SU-DHL-6 (cell line): ENCODE measurements at regions not wholly inside any gene's neighbourhood (a gene's known extent, or its start where the extent isn't known, plus 50 kb on each side); places are given as distances from the start of the nearest gene placed in this dataset.

ENCODE experiments used
- CTCF ChIP-seq: fragments of 200-600 bp; sonication (generic); IDR thresholded peaks from one replicate; pipeline ENCODE4 v1.5.1; 2017; ENCODE audit warnings: antibody characterized with exemption, mild to moderate bottlenecking, low read length, moderate library complexity; ENCODE audit not compliant: insufficient read depth, poor library complexity, severe bottlenecking
- EZH2phosphoT487 ChIP-seq: fragments of 200-600 bp; sonication (generic), shearing (Covaris generic); conservative IDR thresholded peaks from 2 replicates; pipeline ENCODE4 v1.6.1; 2018; ENCODE audit warnings: mild to moderate bottlenecking, antibody characterized with exemption, low read length, moderate library complexity, mixed read lengths

GRCh38 chr3:176442326-176442725, 755.0 kb downstream of the TBL1XR1 start:
- no peak for TF ChIP-seq CTCF
- TF ChIP-seq EZH2phosphoT487 = no peak
